ENCODE measurements at regions not wholly inside any gene's neighbourhood (a gene's known extent, or its start where the extent isn't known, plus 50 kb on each side); places are given as distances from the start of the nearest gene placed in this dataset.

GRCh38 chr2:48129293-48129950, 185.1 kb upstream of the FOXN2 start:
- Histone ChIP-seq H3K9me3 (ENCODE audit: low read depth, low read length) (no peaks in the 10 kb centered on the region), H3K4me3 (ENCODE audit: low read length) (no peak overlapping the region), H3K27me3 (ENCODE audit: insufficient read depth, low read length) (no peaks in the 10 kb centered on the region), H3K4me1 (ENCODE audit: insufficient read depth, low read length) (peaks cover 19% of the 10 kb centered on the region)

GRCh38 chr2:48131539-48132270, 182.8 kb upstream of the FOXN2 start:
- Histone ChIP-seq H3K9me3 (ENCODE audit: low read depth, low read length) (no peaks in the 10 kb centered on the region), H3K4me3 (ENCODE audit: low read length) (no peak overlapping the region), H3K4me1 (ENCODE audit: insufficient read depth, low read length) (peaks cover 7% of the 10 kb centered on the region), H3K27me3 (ENCODE audit: insufficient read depth, low read length) (no peaks in the 10 kb centered on the region)

- Histone ChIP-seq H3K4me1 (ENCODE audit: insufficient read depth, low read length) (peaks cover 7% of the 10 kb centered on the region), H3K9me3 (ENCODE audit: low read depth, low read length) (no peaks in the 10 kb centered on the region), H3K4me3 (ENCODE audit: low read length) (no peak overlapping the region), H3K27me3 (ENCODE audit: insufficient read depth, low read length) (no peaks in the 10 kb centered on the region)
These were observed 182.2 kb upstream of the FOXN2 start for GRCh38 chr2:48132271-48132625.

- no peak overlapping the region for H3K4me3 ChIP-seq (ENCODE audit: low read length)
- H3K4me1 ChIP-seq (ENCODE audit: insufficient read depth, low read length) = peaks cover 4% of the 10 kb centered on the region
- H3K9me3 ChIP-seq (ENCODE audit: low read depth, low read length) = no peaks in the 10 kb centered on the region
- no peaks in the 10 kb centered on the region for H3K27me3 ChIP-seq (ENCODE audit: insufficient read depth, low read length)
These were observed 179.8 kb upstream of the FOXN2 start for GRCh38 chr2:48134704-48135103.

- H3K27me3 ChIP-seq (ENCODE audit: insufficient read depth, low read length) = no peaks in the 10 kb centered on the region
- H3K4me1 ChIP-seq (ENCODE audit: insufficient read depth, low read length) = peaks cover 4% of the 10 kb centered on the region
- H3K4me3 ChIP-seq (ENCODE audit: low read length) = no peak overlapping the region
- H3K9me3 ChIP-seq (ENCODE audit: low read depth, low read length) = no peaks in the 10 kb centered on the region
These were observed 178.7 kb upstream of the FOXN2 start for GRCh38 chr2:48135797-48136196.

- H3K9me3 ChIP-seq (ENCODE audit: low read depth, low read length) = no peaks in the 10 kb centered on the region
- H3K27me3 ChIP-seq (ENCODE audit: insufficient read depth, low read length) = no peaks in the 10 kb centered on the region
- no peak overlapping the region for H3K4me3 ChIP-seq (ENCODE audit: low read length)
- no peaks in the 10 kb centered on the region for H3K4me1 ChIP-seq (ENCODE audit: insufficient read depth, low read length)
These were observed 176.7 kb upstream of the FOXN2 start for GRCh38 chr2:48137829-48138228.

GRCh38 chr2:48138898-48139297, 175.6 kb upstream of the FOXN2 start:
- Histone ChIP-seq H3K27me3 (ENCODE audit: insufficient read depth, low read length) (no peaks in the 10 kb centered on the region), H3K4me3 (ENCODE audit: low read length) (no peak overlapping the region), H3K4me1 (ENCODE audit: insufficient read depth, low read length) (no peaks in the 10 kb centered on the region), H3K9me3 (ENCODE audit: low read depth, low read length) (no peaks in the 10 kb centered on the region)

GRCh38 chr2:48140586-48140985, 173.9 kb upstream of the FOXN2 start:
- H3K4me1 ChIP-seq (ENCODE audit: insufficient read depth, low read length) = peaks cover 9% of the 10 kb centered on the region
- no peak overlapping the region for H3K4me3 ChIP-seq (ENCODE audit: low read length)
- no peaks in the 10 kb centered on the region for H3K27me3 ChIP-seq (ENCODE audit: insufficient read depth, low read length)
- H3K9me3 ChIP-seq (ENCODE audit: low read depth, low read length) = no peaks in the 10 kb centered on the region

- peaks cover 20% of the 10 kb centered on the region for H3K4me1 ChIP-seq (ENCODE audit: insufficient read depth, low read length)
- no peaks in the 10 kb centered on the region for H3K27me3 ChIP-seq (ENCODE audit: insufficient read depth, low read length)
- no peaks in the 10 kb centered on the region for H3K9me3 ChIP-seq (ENCODE audit: low read depth, low read length)
- no peak overlapping the region for H3K4me3 ChIP-seq (ENCODE audit: low read length)
These were observed 169.7 kb upstream of the FOXN2 start for GRCh38 chr2:48144777-48145176.

- Histone ChIP-seq H3K4me1 (ENCODE audit: insufficient read depth, low read length) (peaks cover 20% of the 10 kb centered on the region), H3K27me3 (ENCODE audit: insufficient read depth, low read length) (no peaks in the 10 kb centered on the region), H3K4me3 (ENCODE audit: low read length) (no peak overlapping the region), H3K9me3 (ENCODE audit: low read depth, low read length) (no peaks in the 10 kb centered on the region)
These were observed 168.5 kb upstream of the FOXN2 start for GRCh38 chr2:48145845-48146452.

- Histone ChIP-seq H3K4me3 (ENCODE audit: low read length) (no peak overlapping the region), H3K9me3 (ENCODE audit: low read depth, low read length) (no peaks in the 10 kb centered on the region), H3K4me1 (ENCODE audit: insufficient read depth, low read length) (peaks cover 20% of the 10 kb centered on the region), H3K27me3 (ENCODE audit: insufficient read depth, low read length) (no peaks in the 10 kb centered on the region)
These were observed 167.9 kb upstream of the FOXN2 start for GRCh38 chr2:48146552-48146951.

- H3K9me3 ChIP-seq (ENCODE audit: low read depth, low read length) = no peaks in the 10 kb centered on the region
- H3K4me1 ChIP-seq (ENCODE audit: insufficient read depth, low read length) = peaks cover 20% of the 10 kb centered on the region
- H3K27me3 ChIP-seq (ENCODE audit: insufficient read depth, low read length) = no peaks in the 10 kb centered on the region
- no peak overlapping the region for H3K4me3 ChIP-seq (ENCODE audit: low read length)
These were observed 166.8 kb upstream of the FOXN2 start for GRCh38 chr2:48147719-48148118.

GRCh38 chr2:48148841-48149430, 165.5 kb upstream of the FOXN2 start:
- Histone ChIP-seq H3K27me3 (ENCODE audit: insufficient read depth, low read length) (no peaks in the 10 kb centered on the region), H3K4me3 (ENCODE audit: low read length) (no peak overlapping the region)

GRCh38 chr2:48157150-48157549, 157.3 kb upstream of the FOXN2 start:
- peaks cover 5% of the 10 kb centered on the region for H3K27me3 ChIP-seq (ENCODE audit: insufficient read depth, low read length)
- H3K4me1 ChIP-seq (ENCODE audit: insufficient read depth, low read length) = peaks cover 7% of the 10 kb centered on the region
- no peak overlapping the region for H3K4me3 ChIP-seq (ENCODE audit: low read length)
- H3K9me3 ChIP-seq (ENCODE audit: low read depth, low read length) = peaks cover 19% of the 10 kb centered on the region

More at GRCh38 chr2:48148841-48149430, 165.5 kb upstream of the FOXN2 start:
- Histone ChIP-seq H3K4me1 (ENCODE audit: insufficient read depth, low read length) (peaks cover 20% of the 10 kb centered on the region), H3K9me3 (ENCODE audit: low read depth, low read length) (no peaks in the 10 kb centered on the region)

- Histone ChIP-seq H3K4me1 (ENCODE audit: insufficient read depth, low read length) (peaks cover 25% of the 10 kb centered on the region), H3K4me3 (ENCODE audit: low read length) (no peak overlapping the region), H3K27me3 (ENCODE audit: insufficient read depth, low read length) (peaks cover 5% of the 10 kb centered on the region), H3K9me3 (ENCODE audit: low read depth, low read length) (peaks cover 17% of the 10 kb centered on the region)
These were observed 152.9 kb upstream of the FOXN2 start for GRCh38 chr2:48161628-48162027.
